CD14-positive monocyte (primary cell): ENCODE measurements at regions not wholly inside any gene's neighbourhood (a gene's known extent, or its start where the extent isn't known, plus 50 kb on each side); places are given as distances from the start of the nearest gene placed in this dataset.

ENCODE experiments used
- DNase-seq, 3 donors: peaks; one replicate each; pipeline ENCODE4 v3.0.0-alpha.2; 2011 to 2022
- H2AFZ ChIP-seq: 2 replicates; pipeline ENCODE4 v1.6.0; 2012; ENCODE audit warnings: mild to moderate bottlenecking, low read depth, low read length, inconsistent platforms; ENCODE audit not compliant: insufficient read depth, poor library complexity, severe bottlenecking
- H3K27ac ChIP-seq, 2 donors: 1 replicate in 1 of 2; 2 replicates in 1 of 2; pipeline ENCODE4 v1.5.1; 2012 to 2013; ENCODE audit warnings: low read length in 2 of 2, control low read depth in 1 of 2, inconsistent platforms in 1 of 2, low read depth in 1 of 2, mild to moderate bottlenecking in 1 of 2
- H3K27me3 ChIP-seq, 2 donors: one replicate each; pipeline versions ENCODE4 v1.6.0 to v1.6.1; 2011 to 2013; ENCODE audit warnings: low read length in 2 of 2; ENCODE audit not compliant: control insufficient read depth in 2 of 2, insufficient read depth in 2 of 2
- H3K36me3 ChIP-seq, 2 donors: replicated peaks in 1 of 2; 1 replicate in 1 of 2; 2 replicates in 1 of 2; pipeline versions ENCODE4 v1.5.1 to v1.6.1; 2012 to 2013; ENCODE audit warnings: low read length in 2 of 2, control low read depth in 1 of 2, inconsistent platforms in 1 of 2, mild to moderate bottlenecking in 1 of 2; ENCODE audit not compliant: insufficient read depth in 2 of 2, control insufficient read depth in 1 of 2
- H3K4me1 ChIP-seq, 2 donors: 1 replicate in 1 of 2; 2 replicates in 1 of 2; pipeline versions ENCODE4 v1.5.1 to v1.6.1; 2012 to 2013; ENCODE audit warnings: low read length in 2 of 2, control low read depth in 1 of 2, inconsistent platforms in 1 of 2, mild to moderate bottlenecking in 1 of 2, moderate library complexity in 1 of 2; ENCODE audit not compliant: insufficient read depth in 2 of 2, control insufficient read depth in 1 of 2
- H3K4me2 ChIP-seq: replicated peaks from 2 replicates; pipeline ENCODE3; 2012; ENCODE audit warnings: low read length, moderate library complexity, mild to moderate bottlenecking; ENCODE audit not compliant: poor library complexity, severe bottlenecking; ENCODE audit errors: extremely low read depth
- H3K4me3 ChIP-seq, 3 experiments: fragments of 200-600 bp in 1 of 3; sonication (generic) in 1 of 3; replicated peaks in 1 of 3; 1 replicate in 2 of 3; 2 replicates in 1 of 3; pipeline ENCODE4 v1.5.1; 2011 to 2013; ENCODE audit warnings: low read length in 3 of 3, mild to moderate bottlenecking in 3 of 3, control low read depth in 2 of 3, low read depth in 2 of 3, inconsistent platforms in 1 of 3, moderate library complexity in 1 of 3
- H3K79me2 ChIP-seq: 2 replicates; pipeline ENCODE4 v1.6.0; 2012; ENCODE audit warnings: mild to moderate bottlenecking, control low read depth, inconsistent platforms, low read length, moderate library complexity; ENCODE audit not compliant: insufficient read depth
- H3K9ac ChIP-seq: 2 replicates; pipeline ENCODE4 v1.6.0; 2017; ENCODE audit warnings: low read length, mild to moderate bottlenecking; ENCODE audit not compliant: insufficient read depth, poor library complexity, severe bottlenecking
- H3K9me3 ChIP-seq, 2 donors: replicated peaks in 1 of 2; 1 replicate in 1 of 2; 2 replicates in 1 of 2; pipeline versions ENCODE4 v1.5.1 to v1.6.1; 2012 to 2013; ENCODE audit warnings: low read length in 2 of 2, control low read depth in 1 of 2; ENCODE audit not compliant: control insufficient read depth in 1 of 2, insufficient read depth in 1 of 2
- H4K20me1 ChIP-seq: 2 replicates; pipeline ENCODE4 v1.6.0; 2012; ENCODE audit warnings: mild to moderate bottlenecking, low read length, control low read depth, moderate library complexity; ENCODE audit not compliant: insufficient read depth
- H3K27ac Mint-ChIP-seq, 7 donors: one replicate each; pipeline ENCODE4 v1.8.0; 2020; ENCODE audit warnings: mild to moderate bottlenecking in 7 of 7, mixed read lengths in 7 of 7, moderate library complexity in 6 of 7, inconsistent platforms in 2 of 7
- H3K27me3 Mint-ChIP-seq, 3 donors: one replicate each; pipeline ENCODE4 v1.8.0; 2021 to 2022; ENCODE audit warnings: low read depth in 3 of 3, mild to moderate bottlenecking in 3 of 3, mixed read lengths in 3 of 3, moderate library complexity in 3 of 3, inconsistent platforms in 1 of 3
- H3K36me3 Mint-ChIP-seq, 2 donors: one replicate each; pipeline ENCODE4 v1.8.0; 2020; ENCODE audit warnings: mixed read lengths in 2 of 2, inconsistent platforms in 1 of 2, mild to moderate bottlenecking in 1 of 2
- H3K4me1 Mint-ChIP-seq: one replicate; pipeline ENCODE4 v1.8.0; 2020; ENCODE audit warnings: mild to moderate bottlenecking, mixed read lengths
- H3K4me3 Mint-ChIP-seq, 2 donors: one replicate each; pipeline ENCODE4 v1.8.0; 2020; ENCODE audit warnings: mild to moderate bottlenecking in 2 of 2, mixed read lengths in 2 of 2, moderate library complexity in 1 of 2
- H3K9me3 Mint-ChIP-seq, 7 donors: one replicate each; pipeline ENCODE4 v1.8.0; 2020 to 2022; ENCODE audit warnings: mixed read lengths in 7 of 7, mild to moderate bottlenecking in 6 of 7, moderate library complexity in 6 of 7, inconsistent platforms in 2 of 7
- intact Hi-C, 2 donors: fragments of 100-400 bp; cut with micrococcal nuclease; formaldehyde crosslinking; loops; one replicate each; pipeline versions ENCODE4 v1.15.0 to v1.15.1; 2023
- TF ChIP-seq, protein P1 (sequence below): fragments of 200-600 bp; IDR thresholded peaks from one replicate; pipeline ENCODE4 v1.8.0; 2022; ENCODE audit warnings: antibody characterized with exemption, mild to moderate bottlenecking

DNA sequence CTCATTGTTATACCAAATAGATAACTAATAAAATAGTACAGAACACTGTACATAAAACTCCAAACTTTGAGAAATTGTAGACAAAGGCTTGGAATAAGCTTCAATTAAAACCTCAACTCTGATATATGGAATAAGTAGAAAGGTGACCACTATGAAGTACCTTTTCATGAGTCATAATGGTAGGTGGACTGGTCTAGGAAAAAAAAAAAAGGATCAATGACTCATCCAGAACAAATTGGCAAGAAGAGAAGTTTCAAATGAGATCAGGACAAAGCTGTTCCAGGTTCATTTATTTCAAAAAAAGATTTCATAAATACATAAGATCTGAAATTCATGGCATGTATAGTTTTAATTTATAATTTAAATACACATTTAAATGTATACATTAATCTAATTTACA is 769.7 kb downstream of the SUCLG1 start:
- Mint-ChIP-seq H3K27me3 (no peaks in the 10 kb centered on the region), H3K36me3 (no peaks in the 10 kb centered on the region), H3K9me3 (peaks cover 0 to 3% (median 0%) of the 10 kb centered on the region in 7 donors), H3K4me3 (no peak overlapping the region), H3K4me1 (no peaks in the 10 kb centered on the region), H3K27ac (no peak overlapping the region)
- Histone ChIP-seq H3K4me3 (no peak overlapping the region), H3K9ac (no peak overlapping the region), H3K79me2 (no peaks in the 10 kb centered on the region), H3K4me2 (no peak overlapping the region), H3K36me3 (no peaks in the 10 kb centered on the region), H3K27ac (no peak overlapping the region), H3K9me3 (no peaks in the 10 kb centered on the region), H3K4me1 (no peaks in the 10 kb centered on the region), H4K20me1 (no peaks in the 10 kb centered on the region), H3K27me3 (no peaks in the 10 kb centered on the region), H2AFZ (no peak overlapping the region)
- DNase-seq = no peak
- TF ChIP-seq, protein P1, sequence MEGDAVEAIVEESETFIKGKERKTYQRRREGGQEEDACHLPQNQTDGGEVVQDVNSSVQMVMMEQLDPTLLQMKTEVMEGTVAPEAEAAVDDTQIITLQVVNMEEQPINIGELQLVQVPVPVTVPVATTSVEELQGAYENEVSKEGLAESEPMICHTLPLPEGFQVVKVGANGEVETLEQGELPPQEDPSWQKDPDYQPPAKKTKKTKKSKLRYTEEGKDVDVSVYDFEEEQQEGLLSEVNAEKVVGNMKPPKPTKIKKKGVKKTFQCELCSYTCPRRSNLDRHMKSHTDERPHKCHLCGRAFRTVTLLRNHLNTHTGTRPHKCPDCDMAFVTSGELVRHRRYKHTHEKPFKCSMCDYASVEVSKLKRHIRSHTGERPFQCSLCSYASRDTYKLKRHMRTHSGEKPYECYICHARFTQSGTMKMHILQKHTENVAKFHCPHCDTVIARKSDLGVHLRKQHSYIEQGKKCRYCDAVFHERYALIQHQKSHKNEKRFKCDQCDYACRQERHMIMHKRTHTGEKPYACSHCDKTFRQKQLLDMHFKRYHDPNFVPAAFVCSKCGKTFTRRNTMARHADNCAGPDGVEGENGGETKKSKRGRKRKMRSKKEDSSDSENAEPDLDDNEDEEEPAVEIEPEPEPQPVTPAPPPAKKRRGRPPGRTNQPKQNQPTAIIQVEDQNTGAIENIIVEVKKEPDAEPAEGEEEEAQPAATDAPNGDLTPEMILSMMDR = no peak
- intact Hi-C loops = no loop called here

DNA sequence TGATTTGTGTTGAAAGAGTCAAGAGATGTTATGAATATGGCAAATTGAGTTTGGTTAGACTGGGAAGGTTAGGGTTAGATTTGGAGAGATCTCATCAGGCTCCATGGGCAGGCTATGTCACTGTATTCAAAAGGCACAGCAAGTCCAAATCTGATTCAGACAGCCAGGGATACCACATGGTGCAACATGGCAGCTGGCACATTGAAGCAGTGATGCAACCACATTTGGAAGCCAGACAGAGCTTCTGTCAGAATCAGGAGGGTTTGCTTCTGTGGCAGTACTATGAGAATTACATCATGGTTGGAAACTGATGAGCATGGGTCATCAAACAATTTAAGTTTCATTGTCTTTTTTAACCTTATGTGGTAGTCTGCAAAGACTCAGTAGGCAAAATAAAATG is 772.2 kb downstream of the SUCLG1 start:
- intact Hi-C loops = no loop called here
- no peak overlapping the region for H3K9ac ChIP-seq
- H3K9me3 Mint-ChIP-seq = peaks cover 0 to 2% (median 0%) of the 10 kb centered on the region in 7 donors
- no peak overlapping the region for H3K4me2 ChIP-seq
- TF ChIP-seq, protein P1 = no peak
- H3K4me1 Mint-ChIP-seq = no peaks in the 10 kb centered on the region
- no peak overlapping the region for H2AFZ ChIP-seq
- H3K27ac Mint-ChIP-seq = no peak overlapping the region
- H3K36me3 Mint-ChIP-seq = no peaks in the 10 kb centered on the region
- no peaks in the 10 kb centered on the region for H3K4me1 ChIP-seq
- no peak overlapping the region for H3K4me3 Mint-ChIP-seq
- no peaks in the 10 kb centered on the region for H3K27me3 Mint-ChIP-seq
- H3K27ac ChIP-seq = no peak overlapping the region
- DNase-seq = no peak
- H3K27me3 ChIP-seq = no peaks in the 10 kb centered on the region
- H4K20me1 ChIP-seq = no peaks in the 10 kb centered on the region
- H3K9me3 ChIP-seq = no peaks in the 10 kb centered on the region
- H3K4me3 ChIP-seq = no peak overlapping the region
- no peaks in the 10 kb centered on the region for H3K36me3 ChIP-seq
- H3K79me2 ChIP-seq = no peaks in the 10 kb centered on the region
